ENCODE measurements at regions not wholly inside any gene's neighbourhood (a gene's known extent, or its start where the extent isn't known, plus 50 kb on each side); places are given as distances from the start of the nearest gene placed in this dataset.

GRCh38 chr12:115020091-115020490 is 336.1 kb upstream of the TBX3 start:
- Mint-ChIP-seq H3K4me1 (ENCODE audit: low read depth) (no peaks in the 10 kb centered on the region), H3K27me3 (ENCODE audit: low read depth) (no peaks in the 10 kb centered on the region), H3K9me3 (peaks cover 7% of the 10 kb centered on the region in 2 donors), H3K36me3 (ENCODE audit: insufficient read depth in 2 of 2) (no peaks in the 10 kb centered on the region), H3K4me3 (no peak overlapping the region), H3K27ac (no peak overlapping the region)
- DNase-seq (no peak), ATAC-seq (replicated peaks in 1 of 2) (no peak)

- peaks cover 3 to 13% of the 10 kb centered on the region in 2 donors for H3K9me3 Mint-ChIP-seq
- no peaks in the 10 kb centered on the region for H3K4me1 Mint-ChIP-seq (ENCODE audit: low read depth)
- H3K27me3 Mint-ChIP-seq (ENCODE audit: low read depth) = no peaks in the 10 kb centered on the region
- DNase-seq (no peak), ATAC-seq (replicated peaks in 1 of 2) (no peak)
- H3K4me3 Mint-ChIP-seq = no peak overlapping the region
- no peak overlapping the region for H3K27ac Mint-ChIP-seq
- H3K36me3 Mint-ChIP-seq (ENCODE audit: insufficient read depth in 2 of 2) = no peaks in the 10 kb centered on the region
Observed at GRCh38 chr12:115017346-115017745, 333.4 kb upstream of the TBX3 start.

- no peak for DNase-seq
- no peaks in the 10 kb centered on the region for H3K4me1 Mint-ChIP-seq (ENCODE audit: low read depth)
- H3K27ac Mint-ChIP-seq = no peak overlapping the region
- H3K27me3 Mint-ChIP-seq (ENCODE audit: low read depth) = no peaks in the 10 kb centered on the region
- H3K4me3 Mint-ChIP-seq = no peak overlapping the region
- H3K36me3 Mint-ChIP-seq (ENCODE audit: insufficient read depth in 2 of 2) = no peaks in the 10 kb centered on the region
- H3K9me3 Mint-ChIP-seq = peaks cover 7 to 9% of the 10 kb centered on the region in 2 donors
- ATAC-seq (replicated peaks in 1 of 2) = no peak
Observed at GRCh38 chr12:115013236-115013981, 329.4 kb upstream of the TBX3 start.

GRCh38 chr12:115012861-115013235 is 328.9 kb upstream of the TBX3 start:
- Mint-ChIP-seq H3K4me1 (ENCODE audit: low read depth) (no peaks in the 10 kb centered on the region), H3K4me3 (no peak overlapping the region), H3K9me3 (peaks cover 7 to 9% of the 10 kb centered on the region in 2 donors), H3K27ac (no peak overlapping the region), H3K27me3 (ENCODE audit: low read depth) (no peaks in the 10 kb centered on the region), H3K36me3 (ENCODE audit: insufficient read depth in 2 of 2) (no peaks in the 10 kb centered on the region)
- ATAC-seq (replicated peaks in 1 of 2) (no peak), DNase-seq (no peak)

- H3K27me3 Mint-ChIP-seq (ENCODE audit: low read depth) = no peaks in the 10 kb centered on the region
- ATAC-seq (replicated peaks in 1 of 2) (no peak), DNase-seq (no peak)
- H3K27ac Mint-ChIP-seq = no peak overlapping the region
- no peaks in the 10 kb centered on the region for H3K36me3 Mint-ChIP-seq (ENCODE audit: insufficient read depth in 2 of 2)
- peaks cover 7 to 9% of the 10 kb centered on the region in 2 donors for H3K9me3 Mint-ChIP-seq
- no peaks in the 10 kb centered on the region for H3K4me1 Mint-ChIP-seq (ENCODE audit: low read depth)
- no peak overlapping the region for H3K4me3 Mint-ChIP-seq
Observed at GRCh38 chr12:115011703-115012102, 327.7 kb upstream of the TBX3 start.

DNA sequence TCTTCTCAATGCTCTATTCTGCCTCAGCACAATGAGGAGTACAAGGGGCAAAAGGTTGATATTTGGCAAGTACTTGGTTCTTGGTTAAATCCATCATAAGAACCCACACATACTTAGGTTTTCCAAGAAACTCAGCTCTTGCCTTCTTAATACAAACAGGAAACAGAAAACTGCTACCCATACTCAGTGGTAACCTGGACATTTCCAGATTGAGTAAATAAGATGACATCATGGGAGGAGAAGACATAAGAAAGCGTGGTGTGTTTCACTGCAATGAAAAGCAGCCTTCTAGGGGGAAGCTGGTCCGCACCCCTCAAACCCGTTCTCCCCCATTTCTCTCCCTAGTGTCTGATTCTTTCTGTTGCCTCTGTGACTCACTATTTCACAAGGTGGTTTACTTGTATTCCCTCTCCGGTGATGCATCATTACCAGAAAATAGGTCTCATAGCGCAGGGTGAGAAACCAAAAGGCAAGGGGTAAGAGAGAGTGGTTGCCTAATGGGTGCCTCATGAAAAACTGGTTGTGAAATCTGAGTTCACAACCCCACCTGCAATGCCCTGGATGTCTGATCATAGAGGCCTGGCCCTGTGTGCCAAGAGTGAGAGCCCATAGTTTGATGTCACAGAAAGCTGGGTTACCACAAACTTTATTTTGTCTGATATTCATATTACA is 326.5 kb upstream of the TBX3 start:
- no peak for ATAC-seq (replicated peaks in 1 of 2)
- Mint-ChIP-seq H3K4me3 (no peak overlapping the region), H3K27ac (no peak overlapping the region), H3K9me3 (peaks cover 12 to 14% of the 10 kb centered on the region in 2 donors), H3K36me3 (ENCODE audit: insufficient read depth in 2 of 2) (no peaks in the 10 kb centered on the region), H3K27me3 (ENCODE audit: low read depth) (no peaks in the 10 kb centered on the region), H3K4me1 (ENCODE audit: low read depth) (no peaks in the 10 kb centered on the region)
- no peak for DNase-seq

- Mint-ChIP-seq H3K36me3 (ENCODE audit: insufficient read depth in 2 of 2) (no peaks in the 10 kb centered on the region), H3K4me1 (ENCODE audit: low read depth) (no peaks in the 10 kb centered on the region), H3K27me3 (ENCODE audit: low read depth) (no peaks in the 10 kb centered on the region), H3K4me3 (no peak overlapping the region), H3K9me3 (peaks cover 12 to 15% of the 10 kb centered on the region in 2 donors), H3K27ac (no peak overlapping the region)
- ATAC-seq (replicated peaks in 1 of 2) (no peak), DNase-seq (no peak)
Observed at GRCh38 chr12:115008929-115009328, 325.0 kb upstream of the TBX3 start.

GRCh38 chr12:115004470-115005146 is 320.6 kb upstream of the TBX3 start:
- Mint-ChIP-seq H3K9me3 (peaks cover 6 to 8% of the 10 kb centered on the region in 2 donors), H3K27ac (no peak overlapping the region), H3K36me3 (ENCODE audit: insufficient read depth in 2 of 2) (no peaks in the 10 kb centered on the region), H3K4me3 (no peak overlapping the region), H3K4me1 (ENCODE audit: low read depth) (no peaks in the 10 kb centered on the region), H3K27me3 (ENCODE audit: low read depth) (no peaks in the 10 kb centered on the region)
- DNase-seq (no peak), ATAC-seq (replicated peaks in 1 of 2) (no peak)

- Mint-ChIP-seq H3K4me3 (no peak overlapping the region), H3K36me3 (ENCODE audit: insufficient read depth in 2 of 2) (no peaks in the 10 kb centered on the region), H3K27me3 (ENCODE audit: low read depth) (no peaks in the 10 kb centered on the region)
Observed at GRCh38 chr12:115002434-115002833, 318.5 kb upstream of the TBX3 start.

DNA sequence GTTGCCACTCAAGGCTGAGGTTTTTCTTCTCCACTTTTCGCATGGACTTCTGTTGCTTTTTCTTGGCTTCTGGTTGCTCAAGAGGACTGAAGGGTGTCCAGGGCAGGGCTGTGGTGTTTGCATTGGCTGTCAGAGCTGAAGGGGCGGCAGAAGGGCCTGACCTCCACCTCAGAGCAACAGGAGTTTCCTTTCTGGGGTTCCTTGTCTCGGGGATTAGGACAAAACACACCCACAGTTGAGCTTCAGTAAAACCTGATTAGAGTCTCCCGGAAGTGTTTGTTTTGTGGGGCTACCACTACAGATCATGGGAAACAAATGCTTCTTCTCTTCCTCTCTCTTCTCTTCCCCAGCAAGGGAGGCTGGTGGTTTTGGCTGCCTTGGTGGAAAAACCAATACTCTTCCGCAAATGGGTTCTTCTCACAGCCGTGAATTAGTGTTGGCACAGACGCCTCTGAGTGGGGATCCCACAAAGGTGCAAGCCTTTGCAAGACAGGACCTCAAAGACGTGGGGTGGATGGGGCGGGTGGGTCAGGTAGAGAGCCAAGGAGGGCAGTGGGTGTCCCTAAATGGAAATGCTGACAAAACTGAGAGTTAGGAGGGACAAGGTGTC is 317.7 kb upstream of the TBX3 start:
- Mint-ChIP-seq H3K36me3 (ENCODE audit: insufficient read depth in 2 of 2) (no peaks in the 10 kb centered on the region), H3K4me3 (no peak overlapping the region), H3K27me3 (ENCODE audit: low read depth) (no peaks in the 10 kb centered on the region), H3K9me3 (peaks cover 6 to 8% of the 10 kb centered on the region in 2 donors), H3K27ac (no peak overlapping the region), H3K4me1 (ENCODE audit: low read depth) (no peaks in the 10 kb centered on the region)
- DNase-seq (no peak), ATAC-seq (replicated peaks in 1 of 2) (no peak)

More at GRCh38 chr12:115002434-115002833, 318.5 kb upstream of the TBX3 start:
- H3K9me3 Mint-ChIP-seq = peaks cover 6 to 8% of the 10 kb centered on the region in 2 donors
- ATAC-seq (replicated peaks in 1 of 2) = no peak
- no peak for DNase-seq
- H3K27ac Mint-ChIP-seq = no peak overlapping the region
- H3K4me1 Mint-ChIP-seq (ENCODE audit: low read depth) = no peaks in the 10 kb centered on the region

DNA sequence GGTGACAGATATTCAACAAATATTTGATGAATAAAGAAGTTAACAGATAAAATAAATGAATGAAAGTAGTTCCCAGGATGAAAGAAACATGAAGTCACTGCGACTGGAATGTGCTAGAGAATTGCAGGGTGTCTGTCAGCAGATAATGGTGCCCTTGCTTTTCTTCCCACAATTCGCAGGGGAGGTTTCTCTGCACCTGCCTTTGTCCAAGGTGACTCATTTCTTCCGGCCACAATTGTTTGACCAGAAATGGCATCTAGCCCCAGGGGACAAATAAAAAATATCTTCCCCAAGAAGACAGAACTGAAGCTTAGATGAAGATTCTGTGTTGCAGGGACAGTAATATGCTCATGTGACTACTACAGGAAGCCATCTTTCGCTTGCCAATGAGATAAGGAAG is 316.1 kb upstream of the TBX3 start:
- Mint-ChIP-seq H3K9me3 (peaks cover 5 to 8% of the 10 kb centered on the region in 2 donors), H3K4me1 (ENCODE audit: low read depth) (no peaks in the 10 kb centered on the region), H3K27me3 (ENCODE audit: low read depth) (no peaks in the 10 kb centered on the region), H3K4me3 (no peak overlapping the region), H3K27ac (no peak overlapping the region), H3K36me3 (ENCODE audit: insufficient read depth in 2 of 2) (no peaks in the 10 kb centered on the region)
- no peak for ATAC-seq (replicated peaks in 1 of 2)
- no peak for DNase-seq

- Mint-ChIP-seq H3K27ac (no peak overlapping the region), H3K27me3 (ENCODE audit: low read depth) (no peaks in the 10 kb centered on the region), H3K4me3 (no peak overlapping the region), H3K4me1 (ENCODE audit: low read depth) (no peaks in the 10 kb centered on the region), H3K9me3 (peaks cover 5 to 6% of the 10 kb centered on the region in 2 donors), H3K36me3 (ENCODE audit: insufficient read depth in 2 of 2) (no peaks in the 10 kb centered on the region)
- DNase-seq (no peak), ATAC-seq (replicated peaks in 1 of 2) (no peak)
Observed at GRCh38 chr12:114998750-114999128, 314.8 kb upstream of the TBX3 start.

GRCh38 chr12:114998118-114998749 is 314.3 kb upstream of the TBX3 start:
- no peak for ATAC-seq (replicated peaks in 1 of 2)

More at GRCh38 chr12:114998118-114998749, 314.3 kb upstream of the TBX3 start:
- peaks cover 5 to 6% of the 10 kb centered on the region in 2 donors for H3K9me3 Mint-ChIP-seq
- no peaks in the 10 kb centered on the region for H3K4me1 Mint-ChIP-seq (ENCODE audit: low read depth)
- H3K27me3 Mint-ChIP-seq (ENCODE audit: low read depth) = no peaks in the 10 kb centered on the region
- no peak for DNase-seq
- H3K36me3 Mint-ChIP-seq (ENCODE audit: insufficient read depth in 2 of 2) = no peaks in the 10 kb centered on the region
- H3K4me3 Mint-ChIP-seq = no peak overlapping the region
- H3K27ac Mint-ChIP-seq = no peak overlapping the region
